ENCODE measurements at regions not wholly inside any gene's neighbourhood (a gene's known extent, or its start where the extent isn't known, plus 50 kb on each side); places are given as distances from the start of the nearest gene placed in this dataset.

- no peak for DNase-seq (ENCODE audit: low read depth in 4 of 4, low spot score in 2 of 4)
These were observed 50.3 kb downstream of the SHANK2 start for GRCh38 chr11:71201936-71202597.

DNA sequence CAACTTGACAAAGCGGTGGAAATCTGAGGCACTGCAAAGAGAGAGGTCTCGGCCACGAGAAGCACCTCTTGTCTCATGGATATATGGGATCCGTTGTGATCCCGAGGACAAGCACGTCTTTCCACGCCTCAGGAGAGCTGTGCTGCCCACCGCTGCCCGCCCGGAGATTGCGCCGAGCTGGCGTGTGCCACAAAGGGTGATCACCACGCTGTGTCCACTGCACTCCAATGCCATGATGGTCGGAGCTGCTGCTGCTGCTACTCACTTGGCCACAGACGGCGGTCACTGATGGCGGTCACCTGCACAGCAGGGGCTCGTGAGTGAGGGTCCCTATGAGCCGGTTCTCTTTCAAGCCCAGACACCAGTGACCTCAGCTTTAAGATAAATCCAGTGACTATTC is 51.1 kb downstream of the SHANK2 start:
- DNase-seq (ENCODE audit: low read depth in 4 of 4, low spot score in 2 of 4): no peak

DNA sequence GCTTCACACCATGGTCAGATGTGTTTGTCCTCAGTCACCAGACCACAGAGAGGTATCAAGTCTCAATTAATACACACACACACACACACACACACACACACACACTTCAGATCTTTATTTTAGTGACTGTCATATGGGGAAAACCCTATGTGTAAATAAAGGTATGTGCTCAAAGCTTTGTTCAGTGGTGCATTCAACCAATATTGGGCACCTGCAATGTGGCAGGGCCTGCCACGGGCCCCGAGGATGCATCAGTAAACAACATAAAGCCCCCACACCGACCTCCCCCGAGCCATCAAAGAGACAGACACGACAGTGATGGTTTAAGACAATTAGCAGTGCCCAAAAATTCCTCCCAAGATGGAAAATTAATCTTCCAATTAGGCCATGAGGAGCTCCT is 51.6 kb downstream of the SHANK2 start:
- DNase-seq (ENCODE audit: low read depth in 4 of 4, low spot score in 2 of 4): no peak

GRCh38 chr11:71200172-71200716 is 52.1 kb downstream of the SHANK2 start:
- no peak for DNase-seq (ENCODE audit: low read depth in 4 of 4, low spot score in 2 of 4)

DNA sequence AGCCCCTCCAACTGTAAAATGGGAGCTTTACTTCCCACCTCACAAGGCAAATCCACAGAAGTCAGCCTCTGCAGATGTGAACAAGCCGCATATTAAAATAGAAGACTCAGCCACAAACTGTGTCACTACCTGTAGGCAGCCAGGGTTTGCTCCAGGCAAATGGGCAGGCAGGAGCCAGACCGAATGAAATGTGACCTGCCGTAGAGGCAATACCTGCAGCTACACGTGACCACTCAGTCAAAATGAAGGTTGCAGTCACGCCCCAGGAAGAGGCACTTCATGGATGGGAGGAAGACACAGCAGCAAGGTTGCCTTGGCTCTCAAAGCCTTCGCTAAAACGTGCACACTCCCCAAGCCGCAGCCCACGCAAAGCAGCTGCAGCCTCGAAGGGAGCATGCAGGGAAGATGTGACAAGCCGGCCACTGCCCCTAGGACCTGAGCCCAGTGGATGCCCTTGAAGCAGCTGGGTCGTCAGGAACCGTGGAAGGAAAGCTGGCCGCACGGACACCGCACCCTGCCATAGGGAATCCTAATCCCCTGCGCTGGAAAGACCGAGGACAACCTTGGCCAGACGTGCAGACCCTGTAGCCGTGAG is 53.1 kb downstream of the SHANK2 start:
- peak in 1 of 4 donors; percentile 32 for DNase-seq (ENCODE audit: low read depth in 4 of 4, low spot score in 2 of 4)

GRCh38 chr11:71198823-71199165 is 53.6 kb downstream of the SHANK2 start:
- no peak for DNase-seq (ENCODE audit: low read depth in 4 of 4, low spot score in 2 of 4)

- DNase-seq (ENCODE audit: low read depth in 4 of 4, low spot score in 2 of 4): no peak
These were observed 54.1 kb downstream of the SHANK2 start for GRCh38 chr11:71198141-71198822.

- DNase-seq (ENCODE audit: low read depth in 4 of 4, low spot score in 2 of 4): no peak
These were observed 55.3 kb downstream of the SHANK2 start for GRCh38 chr11:71197096-71197495.

GRCh38 chr11:71194710-71195109 is 57.7 kb downstream of the SHANK2 start:
- DNase-seq (ENCODE audit: low read depth in 4 of 4, low spot score in 2 of 4): no peak

DNA sequence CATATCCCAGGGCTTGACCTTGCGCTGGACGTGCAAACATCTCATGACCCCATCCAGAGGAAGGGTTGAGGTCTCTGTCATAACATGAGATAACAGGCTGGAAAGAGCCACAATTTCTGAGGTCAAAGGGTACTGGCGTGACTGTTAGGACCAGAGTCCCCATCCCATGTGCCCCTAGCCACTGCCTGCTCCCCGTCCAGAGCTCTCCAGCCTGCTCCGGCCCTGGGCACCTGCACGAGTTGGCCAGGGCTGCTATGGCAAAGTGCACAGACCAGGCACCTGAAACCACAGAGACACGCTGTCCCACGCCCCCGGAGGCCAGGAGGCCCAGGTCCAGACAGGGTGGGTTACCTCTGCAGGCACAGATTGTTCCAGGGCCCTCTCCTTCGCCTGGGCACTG is 58.9 kb downstream of the SHANK2 start:
- no peak for DNase-seq (ENCODE audit: low read depth in 4 of 4, low spot score in 2 of 4)

GRCh38 chr11:71192629-71193028 is 59.7 kb downstream of the SHANK2 start:
- no peak for DNase-seq (ENCODE audit: low read depth in 4 of 4, low spot score in 2 of 4)

- DNase-seq (ENCODE audit: low read depth in 4 of 4, low spot score in 2 of 4): no peak
These were observed 61.2 kb downstream of the SHANK2 start for GRCh38 chr11:71191201-71191600.

DNA sequence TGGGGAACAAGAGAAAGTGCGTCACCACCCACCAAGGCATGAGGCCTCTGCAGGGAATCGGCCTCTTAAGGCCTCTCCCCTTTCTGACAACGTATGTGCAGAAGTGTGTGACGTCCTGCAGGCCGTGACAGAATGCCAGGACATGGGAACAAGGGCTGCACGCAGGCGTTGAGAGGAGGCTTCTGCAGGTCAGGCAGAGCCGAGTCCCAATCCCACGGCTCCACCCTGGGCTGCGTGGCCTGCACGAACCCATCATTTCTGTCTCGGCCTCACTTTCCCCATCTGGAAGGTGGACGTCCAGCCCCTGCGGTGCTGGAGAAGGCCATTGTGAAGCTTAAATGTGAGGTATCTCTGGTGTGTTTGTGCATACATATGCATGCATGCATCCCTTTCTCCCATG is 61.8 kb downstream of the SHANK2 start:
- DNase-seq (ENCODE audit: low read depth in 4 of 4, low spot score in 2 of 4): no peak

- DNase-seq (ENCODE audit: low read depth in 4 of 4, low spot score in 2 of 4): no peak
These were observed 62.5 kb downstream of the SHANK2 start for GRCh38 chr11:71189768-71190315.

GRCh38 chr11:71188886-71189767 is 63.2 kb downstream of the SHANK2 start:
- no peak for DNase-seq (ENCODE audit: low read depth in 4 of 4, low spot score in 2 of 4)

DNA sequence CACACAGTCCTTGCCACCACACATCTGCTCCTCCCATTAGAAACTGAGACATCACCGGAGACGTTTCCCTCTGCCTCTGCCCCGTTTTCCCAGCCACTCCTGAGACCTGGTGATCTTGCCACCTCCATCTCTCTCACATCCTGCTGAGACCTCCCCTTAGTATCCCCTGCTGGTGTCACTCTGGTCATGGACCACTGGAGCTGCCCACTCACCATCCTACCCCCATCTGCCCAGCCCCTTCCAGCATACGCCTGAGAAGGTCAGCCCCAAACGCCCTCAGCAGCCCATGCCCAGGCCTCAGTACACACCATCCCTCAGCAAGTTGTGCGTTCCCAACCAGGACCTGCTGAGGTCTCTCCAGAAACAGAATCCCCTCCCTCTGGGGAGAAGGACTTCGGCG is 64.3 kb downstream of the SHANK2 start:
- no peak for DNase-seq (ENCODE audit: low read depth in 4 of 4, low spot score in 2 of 4)

- DNase-seq (ENCODE audit: low read depth in 4 of 4, low spot score in 2 of 4): no peak
These were observed 65.6 kb downstream of the SHANK2 start for GRCh38 chr11:71186806-71187205.

- no peak for DNase-seq (ENCODE audit: low read depth in 4 of 4, low spot score in 2 of 4)
These were observed 67.0 kb downstream of the SHANK2 start for GRCh38 chr11:71185411-71185810.

- DNase-seq (ENCODE audit: low read depth in 4 of 4, low spot score in 2 of 4): no peak
These were observed 67.8 kb downstream of the SHANK2 start for GRCh38 chr11:71184421-71185210.

DNA sequence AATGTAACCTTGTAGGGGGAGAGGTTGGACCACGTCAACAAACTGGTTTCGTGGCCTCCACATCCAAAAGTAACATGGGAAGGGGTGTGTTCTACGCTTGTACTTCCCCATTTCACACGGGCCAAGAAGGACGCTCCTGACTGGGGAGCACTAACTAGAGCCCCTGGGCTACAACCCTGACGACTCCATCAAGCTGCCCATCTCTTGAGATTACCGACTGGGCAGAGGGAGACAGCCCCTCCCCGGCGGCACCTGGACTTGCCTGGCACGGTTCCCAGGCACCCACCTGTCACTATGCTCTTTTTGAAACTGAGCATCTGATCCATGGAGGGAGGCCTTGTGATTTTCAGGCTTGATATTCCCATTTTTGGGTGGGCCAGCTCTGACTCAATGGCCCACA is 68.5 kb downstream of the SHANK2 start:
- no peak for DNase-seq (ENCODE audit: low read depth in 4 of 4, low spot score in 2 of 4)
